ENCODE measurements at regions not wholly inside any gene's neighbourhood (a gene's known extent, or its start where the extent isn't known, plus 50 kb on each side); places are given as distances from the start of the nearest gene placed in this dataset.

- TF ChIP-seq BHLHE40 (IDR thresholded peaks at IDR 0.05; ENCODE audit: borderline replicate concordance), result no peak
- no peak for TF ChIP-seq TARDBP (IDR thresholded peaks at IDR 0.05)
- no peak for TF ChIP-seq NFRKB (IDR thresholded peaks at IDR 0.05)
- TF ChIP-seq SP1 (IDR thresholded peaks at IDR 0.05), result no peak
- TF ChIP-seq SUZ12 (IDR thresholded peaks at IDR 0.05), result no peak
- TF ChIP-seq ARNT (IDR thresholded peaks at IDR 0.05), result no peak
- no peak for TF ChIP-seq ELF4 (IDR thresholded peaks at IDR 0.05)
- TF ChIP-seq HDGF (IDR thresholded peaks at IDR 0.05; ENCODE audit: borderline replicate concordance), result no peak
- no peak for TF ChIP-seq FOXK2 (IDR thresholded peaks at IDR 0.05)
These were observed 265.9 kb downstream of the TFCP2L1 start for GRCh38 chr2:121019071-121019470.
